RWPE2 (cell line): ENCODE measurements at regions not wholly inside any gene's neighbourhood (a gene's known extent, or its start where the extent isn't known, plus 50 kb on each side); places are given as distances from the start of the nearest gene placed in this dataset.

Experiments used
- ATAC-seq: fragments of 200-7000 bp; cut with Tn5 transposase; 3 replicates; pipeline ENCODE4 v1.9.1; 2021; ENCODE audit warnings: low read depth
- DNase-seq: peaks from one replicate; pipeline ENCODE4 v3.0.0-alpha.2; 2020; ENCODE audit warnings: low spot score
- H3K27ac ChIP-seq: fragments of 450-650 bp; 2 replicates; pipeline ENCODE4 v1.5.1; 2017; ENCODE audit warnings: mild to moderate bottlenecking; ENCODE audit not compliant: poor library complexity, severe bottlenecking
- H3K27me3 ChIP-seq: fragments of 250-450 bp; sonication (Bioruptor Pico); 2 replicates; pipeline ENCODE4 v1.5.1; 2021; ENCODE audit warnings: mild to moderate bottlenecking, moderate library complexity; ENCODE audit not compliant: insufficient read depth, poor library complexity, severe bottlenecking
- H3K36me3 ChIP-seq: fragments of 250-450 bp; sonication (Bioruptor Pico); 2 replicates; pipeline ENCODE4 v1.5.1; 2020; ENCODE audit warnings: low read depth, mild to moderate bottlenecking, moderate library complexity
- H3K4me1 ChIP-seq: fragments of 250-450 bp; sonication (Bioruptor Pico); 2 replicates; pipeline ENCODE4 v1.5.1; 2021; ENCODE audit warnings: mild to moderate bottlenecking, moderate library complexity; ENCODE audit not compliant: insufficient read depth, poor library complexity, severe bottlenecking
- H3K4me3 ChIP-seq: fragments of 250-450 bp; sonication (Bioruptor Pico); 2 replicates; pipeline ENCODE4 v1.5.1; 2021; ENCODE audit warnings: mild to moderate bottlenecking, moderate library complexity; ENCODE audit not compliant: severe bottlenecking
- H3K9me3 ChIP-seq: fragments of 250-450 bp; sonication (Bioruptor Pico); 2 replicates; pipeline ENCODE4 v1.5.1; 2021; ENCODE audit warnings: mild to moderate bottlenecking, moderate library complexity; ENCODE audit not compliant: severe bottlenecking
- CTCF ChIP-seq: fragments of 450-650 bp; IDR thresholded peaks from one replicate; pipeline ENCODE4 v1.5.1; 2017; ENCODE audit warnings: mild to moderate bottlenecking, moderate library complexity; ENCODE audit not compliant: poor library complexity, severe bottlenecking

- H3K36me3 ChIP-seq = no peaks in the 10 kb centered on the region
- DNase-seq (no peak), ATAC-seq (no peak)
- H3K27me3 ChIP-seq = no peaks in the 10 kb centered on the region
- H3K4me3 ChIP-seq = no peak overlapping the region
- no peak overlapping the region for H3K27ac ChIP-seq
- no peak for TF ChIP-seq CTCF
- no peaks in the 10 kb centered on the region for H3K9me3 ChIP-seq
- no peaks in the 10 kb centered on the region for H3K4me1 ChIP-seq
Observed at GRCh38 chr7:10299384-10299783, 674.3 kb upstream of the PHF14 start.

GRCh38 chr7:10300577-10300976 is 673.1 kb upstream of the PHF14 start:
- no peak for TF ChIP-seq CTCF
- ATAC-seq = no peak
- DNase-seq = no peak
- Histone ChIP-seq H3K27ac (no peak overlapping the region), H3K4me1 (no peaks in the 10 kb centered on the region), H3K9me3 (no peaks in the 10 kb centered on the region), H3K27me3 (no peaks in the 10 kb centered on the region), H3K4me3 (no peak overlapping the region), H3K36me3 (no peaks in the 10 kb centered on the region)

- ATAC-seq (no peak), DNase-seq (no peak)
- Histone ChIP-seq H3K9me3 (no peaks in the 10 kb centered on the region), H3K36me3 (no peaks in the 10 kb centered on the region), H3K27me3 (no peaks in the 10 kb centered on the region), H3K4me1 (no peaks in the 10 kb centered on the region), H3K4me3 (no peak overlapping the region), H3K27ac (no peak overlapping the region)
- TF ChIP-seq CTCF = no peak
Observed at GRCh38 chr7:10308276-10308675, 665.4 kb upstream of the PHF14 start.

GRCh38 chr7:10312942-10313341 is 660.7 kb upstream of the PHF14 start:
- no peak for ATAC-seq
- no peak overlapping the region for H3K4me3 ChIP-seq
- no peaks in the 10 kb centered on the region for H3K27me3 ChIP-seq
- H3K9me3 ChIP-seq = no peaks in the 10 kb centered on the region
- no peak for TF ChIP-seq CTCF
- no peaks in the 10 kb centered on the region for H3K4me1 ChIP-seq
- H3K36me3 ChIP-seq = no peaks in the 10 kb centered on the region
- H3K27ac ChIP-seq = no peak overlapping the region
- no peak for DNase-seq

GRCh38 chr7:10315881-10316280 is 657.8 kb upstream of the PHF14 start:
- H3K27ac ChIP-seq = no peak overlapping the region
- H3K4me3 ChIP-seq = no peak overlapping the region
- no peaks in the 10 kb centered on the region for H3K36me3 ChIP-seq
- no peaks in the 10 kb centered on the region for H3K4me1 ChIP-seq
- ATAC-seq (no peak), DNase-seq (no peak)
- no peaks in the 10 kb centered on the region for H3K27me3 ChIP-seq
- no peak for TF ChIP-seq CTCF
- H3K9me3 ChIP-seq = no peaks in the 10 kb centered on the region
